Transverse colon (tissue), 4 donors: ENCODE measurements at regions not wholly inside any gene's neighbourhood (a gene's known extent, or its start where the extent isn't known, plus 50 kb on each side); places are given as distances from the start of the nearest gene placed in this dataset.

Source experiments
- CTCF ChIP-seq, 5 experiments: fragments of 200-600 bp in 3 of 5; fragments of 450-650 bp in 2 of 5; sonication (generic) in 3 of 5; IDR thresholded peaks; 1 replicate in 2 of 5; 2 replicates in 3 of 5; pipeline ENCODE4 v1.5.1; 2016 to 2017; ENCODE audit warnings: antibody characterized with exemption in 5 of 5, inconsistent platforms in 3 of 5, mild to moderate bottlenecking in 2 of 5, moderate library complexity in 1 of 5
- EP300 ChIP-seq: sonication (generic); formaldehyde crosslinking; IDR thresholded peaks from one replicate; pipeline ENCODE4 v1.6.1; 2017; ENCODE audit warnings: antibody characterized with exemption, low read depth
- POLR2A ChIP-seq: fragments of 450-650 bp; IDR thresholded peaks from one replicate; pipeline ENCODE4 v1.6.1; 2016; ENCODE audit warnings: antibody characterized with exemption, mild to moderate bottlenecking, moderate library complexity
- POLR2AphosphoS5 ChIP-seq, 3 donors: sonication (generic); formaldehyde crosslinking; IDR thresholded peaks; one replicate each; pipeline ENCODE4 v1.6.1; 2016; ENCODE audit warnings: antibody characterized with exemption in 3 of 3

GRCh38 chr6:140987364-140988155 lies 1145.2 kb upstream of the GJE1 start:
- no peak for TF ChIP-seq POLR2A
- no peak for TF ChIP-seq CTCF (IDR thresholded peaks at IDR 0.05)
- TF ChIP-seq POLR2AphosphoS5 (IDR thresholded peaks at IDR 0.05): no peak
- no peak for TF ChIP-seq EP300
